Natural killer cell (primary cell): ENCODE measurements at regions not wholly inside any gene's neighbourhood (a gene's known extent, or its start where the extent isn't known, plus 50 kb on each side); places are given as distances from the start of the nearest gene placed in this dataset.
"Not testable (repeated sequence)": the region's sequence is repeated elsewhere in the genome, so short reads cannot be mapped to it uniquely, and the experiment has no call there.

Source experiments
- ATAC-seq, 3 donors: fragments of 150-1000 bp in 2 of 3; fragments of 200-7000 bp in 1 of 3; cut with Tn5 transposase; 1 replicate in 1 of 3; 2 replicates in 2 of 3; pipeline ENCODE4 v1.10.0; 2021; ENCODE audit warnings: mild to moderate bottlenecking in 2 of 3, moderate library complexity in 2 of 3
- DNase-seq, 2 donors: peaks; one replicate each; pipeline versions ENCODE4 v3.0.0 to v3.0.0-alpha.2; 2013 to 2021; ENCODE audit warnings: mixed read lengths in 1 of 2
- H3K27ac ChIP-seq: one replicate; pipeline ENCODE4 v1.5.1; 2013; ENCODE audit warnings: mild to moderate bottlenecking, low read length
- H3K27me3 ChIP-seq: one replicate; pipeline ENCODE4 v1.6.1; 2013; ENCODE audit warnings: low read length; ENCODE audit not compliant: control insufficient read depth, insufficient read depth
- H3K36me3 ChIP-seq: one replicate; pipeline ENCODE4 v1.6.1; 2013; ENCODE audit warnings: low read length; ENCODE audit not compliant: control insufficient read depth, insufficient read depth
- H3K4me1 ChIP-seq: one replicate; pipeline ENCODE4 v1.6.1; 2013; ENCODE audit warnings: low read length; ENCODE audit not compliant: control insufficient read depth, insufficient read depth
- H3K4me3 ChIP-seq: one replicate; pipeline ENCODE4 v1.5.1; 2013; ENCODE audit warnings: low read length
- H3K9me3 ChIP-seq: one replicate; pipeline ENCODE4 v1.6.1; 2013; ENCODE audit warnings: low read length; ENCODE audit not compliant: control insufficient read depth, insufficient read depth
- H3K27ac Mint-ChIP-seq, 2 donors: one replicate each; pipeline ENCODE4 v1.8.0; 2022; ENCODE audit warnings: mild to moderate bottlenecking in 2 of 2, mixed read lengths in 2 of 2, moderate library complexity in 1 of 2
- H3K27me3 Mint-ChIP-seq, 2 donors: one replicate each; pipeline ENCODE4 v1.8.0; 2022; ENCODE audit warnings: low read depth in 2 of 2, mixed read lengths in 2 of 2
- H3K36me3 Mint-ChIP-seq: one replicate; pipeline ENCODE4 v1.8.0; 2022; ENCODE audit warnings: mixed read lengths
- H3K4me1 Mint-ChIP-seq, 2 donors: one replicate each; pipeline ENCODE4 v1.8.0; 2022; ENCODE audit warnings: mixed read lengths in 2 of 2
- H3K4me3 Mint-ChIP-seq: one replicate; pipeline ENCODE4 v1.8.0; 2022; ENCODE audit warnings: mild to moderate bottlenecking, moderate library complexity, mixed read lengths
- H3K9me3 Mint-ChIP-seq, 2 donors: one replicate each; pipeline ENCODE4 v1.8.0; 2022; ENCODE audit warnings: mixed read lengths in 2 of 2
- WGBS: methylation state at CpG from one replicate; pipeline ENCODE4 v1.1.7; 2013; ENCODE audit warnings: missing lambda C conversion rate; ENCODE audit not compliant: insufficient coverage; 5-methylcytosine and 5-hydroxymethylcytosine counted together
- intact Hi-C: fragments of 100-400 bp; cut with micrococcal nuclease; formaldehyde crosslinking; loops from one replicate; pipeline ENCODE4 v1.14.2; 2022
- TF ChIP-seq, protein P1 (sequence below): fragments of 200-600 bp; IDR thresholded peaks from one replicate; pipeline ENCODE4 v1.8.0; 2022; ENCODE audit warnings: antibody characterized with exemption

DNA sequence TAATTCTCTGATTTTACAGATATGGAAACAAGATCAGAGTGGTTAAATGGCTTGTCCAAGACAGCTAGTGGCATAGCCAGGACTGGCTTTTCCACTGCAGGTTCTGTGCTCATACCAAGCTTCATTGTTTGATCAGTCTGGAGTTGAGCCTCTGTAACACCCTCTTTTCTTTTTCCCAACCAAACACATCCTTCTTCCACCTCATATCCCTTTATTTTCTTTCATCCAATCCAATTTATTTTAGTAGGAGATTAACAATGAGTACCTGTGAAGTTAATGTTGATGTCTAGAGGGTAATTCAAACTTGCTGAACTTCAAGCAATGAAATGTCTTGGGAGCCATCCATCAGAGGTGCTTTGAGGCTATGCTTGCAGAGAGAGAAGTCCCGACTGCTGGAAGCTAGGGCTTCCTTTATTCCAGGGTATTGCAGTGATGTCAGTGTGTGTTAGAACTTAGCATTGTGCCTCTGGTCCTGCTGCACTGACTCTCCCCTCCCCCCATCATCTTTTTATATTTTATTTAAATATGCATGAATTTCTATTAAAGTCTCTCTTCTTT lies 452.1 kb upstream of the PDE3A start:
- Mint-ChIP-seq H3K9me3 (no peaks in the 10 kb centered on the region), H3K27me3 (peaks cover 2 to 9% of the 10 kb centered on the region in 2 donors), H3K4me1 (no peaks in the 10 kb centered on the region), H3K36me3 (no peaks in the 10 kb centered on the region), H3K4me3 (no peak overlapping the region), H3K27ac (no peak overlapping the region)
- intact Hi-C loops: no loop called here
- Histone ChIP-seq H3K27me3 (no peaks in the 10 kb centered on the region), H3K4me3 (no peak overlapping the region), H3K36me3 (no peaks in the 10 kb centered on the region), H3K27ac (no peak overlapping the region), H3K9me3 (no peaks in the 10 kb centered on the region), H3K4me1 (no peaks in the 10 kb centered on the region)
- WGBS: 82% methylated on average over 1 of the region's 1 CpG
- no peak for DNase-seq
- TF ChIP-seq, protein P1, sequence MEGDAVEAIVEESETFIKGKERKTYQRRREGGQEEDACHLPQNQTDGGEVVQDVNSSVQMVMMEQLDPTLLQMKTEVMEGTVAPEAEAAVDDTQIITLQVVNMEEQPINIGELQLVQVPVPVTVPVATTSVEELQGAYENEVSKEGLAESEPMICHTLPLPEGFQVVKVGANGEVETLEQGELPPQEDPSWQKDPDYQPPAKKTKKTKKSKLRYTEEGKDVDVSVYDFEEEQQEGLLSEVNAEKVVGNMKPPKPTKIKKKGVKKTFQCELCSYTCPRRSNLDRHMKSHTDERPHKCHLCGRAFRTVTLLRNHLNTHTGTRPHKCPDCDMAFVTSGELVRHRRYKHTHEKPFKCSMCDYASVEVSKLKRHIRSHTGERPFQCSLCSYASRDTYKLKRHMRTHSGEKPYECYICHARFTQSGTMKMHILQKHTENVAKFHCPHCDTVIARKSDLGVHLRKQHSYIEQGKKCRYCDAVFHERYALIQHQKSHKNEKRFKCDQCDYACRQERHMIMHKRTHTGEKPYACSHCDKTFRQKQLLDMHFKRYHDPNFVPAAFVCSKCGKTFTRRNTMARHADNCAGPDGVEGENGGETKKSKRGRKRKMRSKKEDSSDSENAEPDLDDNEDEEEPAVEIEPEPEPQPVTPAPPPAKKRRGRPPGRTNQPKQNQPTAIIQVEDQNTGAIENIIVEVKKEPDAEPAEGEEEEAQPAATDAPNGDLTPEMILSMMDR: no peak
- ATAC-seq: no peak

DNA sequence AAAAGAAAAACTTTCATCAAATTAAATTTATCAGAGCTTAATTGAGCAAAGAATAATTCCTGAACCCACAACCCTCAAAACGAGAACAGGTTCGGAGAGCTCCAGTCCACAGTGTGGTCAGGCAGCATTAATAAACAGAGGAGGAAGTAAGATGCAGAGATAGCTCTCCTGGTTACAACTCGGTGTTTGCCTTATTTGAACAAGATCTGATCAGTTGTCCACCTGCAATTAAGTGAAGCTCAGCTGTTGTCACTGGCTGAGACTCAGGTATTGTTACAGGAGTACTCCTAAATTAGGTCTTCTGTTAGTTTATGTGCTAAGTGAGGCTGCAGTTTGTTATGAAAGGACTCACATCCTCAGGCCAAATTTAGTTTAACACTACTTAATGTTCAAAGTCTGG lies 451.4 kb upstream of the PDE3A start:
- peak in 1 of 3 donors; percentile 52 for ATAC-seq
- Mint-ChIP-seq H3K4me3 (no peak overlapping the region), H3K27ac (no peak overlapping the region)

DNA sequence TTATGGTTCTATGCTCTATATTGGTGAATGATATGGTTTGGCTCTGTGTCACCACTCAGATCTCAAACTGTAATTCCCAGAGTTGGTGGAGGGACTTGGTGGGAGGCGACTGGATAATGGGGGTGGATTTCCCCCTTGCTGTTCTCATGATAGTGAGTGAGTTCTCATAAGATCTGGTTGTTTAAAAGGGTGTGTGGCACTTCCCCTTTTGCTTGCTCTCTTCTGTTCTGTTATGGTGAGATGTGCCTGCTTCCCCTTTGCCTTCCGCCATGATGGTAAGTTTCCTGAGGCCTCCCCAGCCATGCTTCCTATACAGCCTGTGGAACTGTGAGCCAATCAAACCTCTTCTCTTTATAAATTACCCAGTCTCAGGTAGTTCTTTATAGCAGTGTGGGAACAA lies 446.6 kb upstream of the PDE3A start:
- WGBS: 75% methylated on average over 2 of the region's 2 CpGs
- H3K27me3 ChIP-seq, DNase-seq, H3K27ac ChIP-seq, H3K27ac Mint-ChIP-seq, H3K4me1 Mint-ChIP-seq, H3K4me3 ChIP-seq, ATAC-seq, H3K4me3 Mint-ChIP-seq, H3K9me3 Mint-ChIP-seq, H3K36me3 Mint-ChIP-seq, H3K27me3 Mint-ChIP-seq, H3K9me3 ChIP-seq, H3K4me1 ChIP-seq, H3K36me3 ChIP-seq, intact Hi-C loops: not testable (repeated sequence)

More for the DNA sequence above, 451.4 kb upstream of the PDE3A start:
- H3K27me3 Mint-ChIP-seq: peaks cover 2 to 9% of the 10 kb centered on the region in 2 donors
- Histone ChIP-seq H3K4me3 (no peak overlapping the region), H3K4me1 (no peaks in the 10 kb centered on the region), H3K9me3 (no peaks in the 10 kb centered on the region), H3K27me3 (no peaks in the 10 kb centered on the region), H3K36me3 (no peaks in the 10 kb centered on the region), H3K27ac (no peak overlapping the region)
- no peaks in the 10 kb centered on the region for H3K9me3 Mint-ChIP-seq
- TF ChIP-seq, protein P1: no peak
- 24% methylated on average over 3 of the region's 3 CpGs for WGBS
- intact Hi-C loops: no loop called here
- DNase-seq: no peak
- H3K36me3 Mint-ChIP-seq: no peaks in the 10 kb centered on the region
- no peaks in the 10 kb centered on the region for H3K4me1 Mint-ChIP-seq

DNA sequence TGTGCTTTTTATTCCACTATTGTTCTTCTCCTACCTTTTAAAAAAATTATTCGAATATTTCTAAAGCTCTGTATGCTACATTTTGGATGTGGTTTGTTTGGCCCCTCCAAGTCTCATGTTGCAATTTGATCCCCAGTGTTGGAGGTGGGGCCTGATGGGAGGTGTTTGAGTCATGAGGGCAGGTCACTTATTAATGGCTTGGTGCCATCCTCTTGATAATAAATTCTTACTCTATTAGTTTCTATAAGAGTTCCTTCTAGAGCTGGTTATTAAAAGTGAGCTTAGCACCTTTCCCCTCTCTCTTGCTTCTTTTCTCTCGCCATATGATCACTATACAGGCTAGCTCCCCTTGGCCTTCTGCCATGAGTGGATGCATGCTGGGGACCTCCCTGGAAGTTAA lies 445.6 kb upstream of the PDE3A start:
- Histone ChIP-seq H3K27ac (no peak overlapping the region), H3K4me3 (no peak overlapping the region), H3K9me3 (no peaks in the 10 kb centered on the region), H3K27me3 (no peaks in the 10 kb centered on the region), H3K36me3 (no peaks in the 10 kb centered on the region), H3K4me1 (no peaks in the 10 kb centered on the region)
- DNase-seq: no peak
- intact Hi-C loops: no loop called here
- WGBS: 100% methylated on average over 1 of the region's 2 CpGs
- no peak overlapping the region for H3K4me3 Mint-ChIP-seq
- H3K27ac Mint-ChIP-seq: no peak overlapping the region
- peaks cover 6% of the 10 kb centered on the region in 2 donors for H3K27me3 Mint-ChIP-seq
- no peak for ATAC-seq
- no peaks in the 10 kb centered on the region for H3K36me3 Mint-ChIP-seq
- H3K9me3 Mint-ChIP-seq: no peaks in the 10 kb centered on the region
- TF ChIP-seq, protein P1: no peak
- no peaks in the 10 kb centered on the region for H3K4me1 Mint-ChIP-seq
